ENCODE measurements at regions not wholly inside any gene's neighbourhood (a gene's known extent, or its start where the extent isn't known, plus 50 kb on each side); places are given as distances from the start of the nearest gene placed in this dataset.
A peak's percentile ranks its signal among the peaks of the same experiment; 100 is the strongest.

DNA sequence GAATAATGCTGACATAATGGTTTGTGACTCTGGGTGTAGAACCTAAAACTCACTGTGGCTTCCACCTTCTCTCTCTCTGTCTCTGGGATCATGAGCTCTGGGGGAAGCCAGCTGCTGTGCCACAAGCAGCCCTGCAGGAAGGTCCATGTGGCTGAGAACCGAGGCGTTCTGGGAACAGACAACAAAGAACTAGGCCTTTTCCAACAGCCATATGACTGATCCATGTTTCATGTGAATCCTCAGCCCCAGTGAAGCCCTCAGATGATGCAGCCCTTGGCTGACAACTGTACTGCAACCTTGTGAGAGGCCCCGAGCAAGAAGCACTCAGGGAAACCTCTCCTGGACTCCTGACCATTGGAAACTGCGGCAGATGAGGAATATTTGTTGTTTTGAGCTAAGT, 56.6 kb downstream of the HLA-G start:
- no peak for DNase-seq

DNA sequence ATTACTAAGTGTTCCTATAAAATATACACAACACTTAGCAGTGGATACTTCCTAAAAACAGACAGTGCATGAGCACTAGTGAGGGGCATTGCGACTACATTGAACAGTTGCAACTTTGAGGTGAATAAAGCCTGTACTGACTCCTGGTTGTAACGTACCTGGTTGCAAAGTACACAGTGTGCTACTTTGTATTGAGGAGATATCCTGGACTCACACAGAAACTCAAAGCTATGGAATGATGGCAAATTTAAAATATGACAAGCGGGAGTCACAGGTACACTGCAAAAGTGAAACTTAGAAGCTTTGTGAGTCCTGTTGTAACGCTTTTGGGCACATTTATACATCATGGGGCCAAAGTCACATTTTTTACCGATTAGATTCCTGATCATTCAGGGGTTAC, 55.6 kb upstream of the HLA-A start:
- DNase-seq, result no peak

DNA sequence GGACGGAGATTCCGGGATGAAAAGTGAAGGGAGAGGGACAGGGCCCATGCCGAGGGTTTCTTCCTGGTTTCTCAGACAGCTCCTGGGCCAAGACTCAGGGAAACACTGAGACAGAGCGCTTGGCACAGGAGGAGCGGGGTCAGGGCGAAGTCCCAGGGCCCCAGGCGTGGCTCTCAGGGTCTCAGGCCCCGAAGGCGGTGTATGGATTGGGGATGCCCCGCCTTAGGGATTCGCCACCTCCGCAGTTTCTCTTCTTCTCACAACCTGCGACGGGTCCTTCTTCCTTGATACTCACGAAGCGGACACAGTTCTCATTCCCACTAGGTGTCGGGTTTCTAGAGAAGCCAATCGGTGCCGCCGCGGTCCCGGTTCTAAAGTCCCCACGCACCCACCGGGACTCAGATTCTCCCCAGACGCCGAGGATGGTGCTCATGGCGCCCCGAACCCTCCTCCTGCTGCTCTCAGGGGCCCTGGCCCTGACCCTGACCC, 55.0 kb upstream of the HLA-A start:
- peak in 2 of 4 experiments; percentile 10 to 11 for DNase-seq

DNA sequence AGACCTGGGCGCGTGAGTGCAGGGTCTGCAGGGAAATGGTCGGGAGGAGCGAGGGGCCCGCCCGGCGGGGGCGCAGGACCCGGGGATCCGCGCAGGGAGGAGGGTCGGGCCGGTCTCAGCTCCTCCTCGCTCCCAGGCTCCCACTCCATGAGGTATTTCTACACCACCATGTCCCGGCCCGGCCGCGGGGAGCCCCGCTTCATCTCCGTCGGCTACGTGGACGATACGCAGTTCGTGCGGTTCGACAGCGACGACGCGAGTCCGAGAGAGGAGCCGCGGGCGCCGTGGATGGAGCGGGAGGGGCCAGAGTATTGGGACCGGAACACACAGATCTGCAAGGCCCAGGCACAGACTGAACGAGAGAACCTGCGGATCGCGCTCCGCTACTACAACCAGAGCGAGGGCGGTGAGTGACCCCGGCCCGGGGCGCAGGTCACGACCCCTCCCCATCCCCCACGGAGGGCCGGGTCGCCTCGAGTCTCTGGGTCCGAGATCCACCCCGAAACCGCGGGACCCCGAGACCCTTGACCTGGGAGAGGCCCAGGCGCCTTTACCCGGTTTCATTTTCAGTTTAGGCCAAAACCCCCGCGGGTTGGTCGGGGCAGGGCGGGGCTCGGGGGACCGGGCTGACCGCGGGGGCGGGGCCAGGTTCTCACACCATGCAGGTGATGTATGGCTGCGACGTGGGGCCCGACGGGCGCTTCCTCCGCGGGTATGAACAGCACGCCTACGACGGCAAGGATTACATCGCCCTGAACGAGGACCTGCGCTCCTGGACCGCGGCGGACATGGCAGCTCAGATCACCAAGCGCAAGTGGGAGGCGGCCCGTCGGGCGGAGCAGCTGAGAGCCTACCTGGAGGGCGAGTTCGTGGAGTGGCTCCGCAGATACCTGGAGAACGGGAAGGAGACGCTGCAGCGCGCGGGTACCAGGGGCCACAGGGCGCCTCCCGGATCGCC, 54.2 kb upstream of the HLA-A start:
- peak in 3 of 4 experiments; percentile 51 to 67 (median 67) for DNase-seq
